DOHH2 (cell line): ENCODE measurements at regions not wholly inside any gene's neighbourhood (a gene's known extent, or its start where the extent isn't known, plus 50 kb on each side); places are given as distances from the start of the nearest gene placed in this dataset.

ENCODE experiments used
- EZH2phosphoT487 ChIP-seq: fragments of 200-600 bp; sonication (generic); IDR thresholded peaks from 2 replicates; pipeline ENCODE4 v1.6.1; 2017; ENCODE audit warnings: borderline replicate concordance, mild to moderate bottlenecking, antibody characterized with exemption, low read length, moderate library complexity, mixed read lengths
- TF ChIP-seq, protein P1 (sequence below): fragments of 200-600 bp; sonication (generic); IDR thresholded peaks from one replicate; pipeline ENCODE4 v1.5.1; 2014; ENCODE audit warnings: antibody characterized with exemption, mild to moderate bottlenecking, low read depth, low read length; ENCODE audit not compliant: poor library complexity, severe bottlenecking

DNA sequence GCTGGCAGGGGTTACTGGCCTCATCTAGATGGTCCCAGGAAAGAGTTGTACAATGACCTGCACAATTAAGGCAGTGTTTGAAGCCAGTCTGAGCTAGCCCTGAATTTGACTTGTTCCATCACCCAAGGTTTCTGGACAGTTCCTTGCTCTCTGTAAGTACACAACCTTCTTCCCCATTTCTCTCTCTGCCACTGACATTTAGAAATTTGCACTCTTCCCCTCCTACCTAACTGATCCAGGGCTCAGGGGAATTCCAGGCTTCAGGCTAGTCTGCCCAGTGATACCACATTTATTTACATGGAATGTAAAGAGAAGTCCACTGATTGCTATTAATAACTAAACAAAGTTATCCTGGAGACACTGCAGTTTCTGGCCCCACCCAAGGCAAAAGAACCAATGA is 139.0 kb upstream of the GPR26 start:
- TF ChIP-seq, protein P1, sequence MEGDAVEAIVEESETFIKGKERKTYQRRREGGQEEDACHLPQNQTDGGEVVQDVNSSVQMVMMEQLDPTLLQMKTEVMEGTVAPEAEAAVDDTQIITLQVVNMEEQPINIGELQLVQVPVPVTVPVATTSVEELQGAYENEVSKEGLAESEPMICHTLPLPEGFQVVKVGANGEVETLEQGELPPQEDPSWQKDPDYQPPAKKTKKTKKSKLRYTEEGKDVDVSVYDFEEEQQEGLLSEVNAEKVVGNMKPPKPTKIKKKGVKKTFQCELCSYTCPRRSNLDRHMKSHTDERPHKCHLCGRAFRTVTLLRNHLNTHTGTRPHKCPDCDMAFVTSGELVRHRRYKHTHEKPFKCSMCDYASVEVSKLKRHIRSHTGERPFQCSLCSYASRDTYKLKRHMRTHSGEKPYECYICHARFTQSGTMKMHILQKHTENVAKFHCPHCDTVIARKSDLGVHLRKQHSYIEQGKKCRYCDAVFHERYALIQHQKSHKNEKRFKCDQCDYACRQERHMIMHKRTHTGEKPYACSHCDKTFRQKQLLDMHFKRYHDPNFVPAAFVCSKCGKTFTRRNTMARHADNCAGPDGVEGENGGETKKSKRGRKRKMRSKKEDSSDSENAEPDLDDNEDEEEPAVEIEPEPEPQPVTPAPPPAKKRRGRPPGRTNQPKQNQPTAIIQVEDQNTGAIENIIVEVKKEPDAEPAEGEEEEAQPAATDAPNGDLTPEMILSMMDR, result no peak
- TF ChIP-seq EZH2phosphoT487, result no peak
